OCI-LY7 (cell line): ENCODE measurements at regions not wholly inside any gene's neighbourhood (a gene's known extent, or its start where the extent isn't known, plus 50 kb on each side); places are given as distances from the start of the nearest gene placed in this dataset.

ENCODE experiments used
- CTCF ChIP-seq: fragments of 200-600 bp; sonication (generic); conservative IDR thresholded peaks from 2 replicates; pipeline ENCODE4 v1.5.1; 2014; ENCODE audit warnings: mild to moderate bottlenecking, antibody characterized with exemption, low read length, moderate library complexity, mixed read lengths
- EZH2phosphoT487 ChIP-seq: fragments of 200-600 bp; sonication (generic); IDR thresholded peaks from 2 replicates; pipeline ENCODE4 v1.6.1; 2018; ENCODE audit warnings: low read depth, borderline replicate concordance, mild to moderate bottlenecking, mixed run types, antibody characterized with exemption, low read length, moderate library complexity, mixed read lengths

- TF ChIP-seq CTCF (no peak), EZH2phosphoT487 (no peak)
Observed at GRCh38 chr7:114100810-114101209, 182.0 kb upstream of the PPP1R3A start.
